ENCODE measurements at regions not wholly inside any gene's neighbourhood (a gene's known extent, or its start where the extent isn't known, plus 50 kb on each side); places are given as distances from the start of the nearest gene placed in this dataset.
"Not testable (repeated sequence)": the region's sequence is repeated elsewhere in the genome, so short reads cannot be mapped to it uniquely, and the experiment has no call there.

- no peak for DNase-seq (ENCODE audit: low read depth)
Measured at GRCh38 chr2:129467012-129467779, 512.3 kb upstream of the RAB6C start.

GRCh38 chr2:129467941-129468340 is 511.5 kb upstream of the RAB6C start:
- DNase-seq (ENCODE audit: low read depth), result no peak

DNA sequence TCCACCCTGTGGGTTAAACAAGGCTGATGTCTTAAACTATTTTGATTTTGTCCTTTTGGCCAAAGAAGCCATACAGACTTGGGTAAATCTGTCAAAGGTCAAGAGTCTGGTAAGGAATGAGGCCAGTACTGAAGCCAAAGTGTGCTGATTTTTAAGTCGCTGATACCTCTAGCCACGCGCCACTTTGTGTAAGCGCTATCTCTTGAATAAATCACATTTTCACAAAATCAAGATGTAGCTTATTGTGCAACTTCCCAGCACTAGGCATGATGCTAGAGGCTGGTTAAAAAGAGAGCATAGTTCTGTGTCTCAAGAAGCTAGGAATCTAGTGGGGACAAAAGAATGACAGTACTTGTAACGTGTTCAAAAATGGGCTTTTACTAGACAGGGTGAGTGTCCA is 510.6 kb upstream of the RAB6C start:
- DNase-seq (ENCODE audit: low read depth), result no peak

DNA sequence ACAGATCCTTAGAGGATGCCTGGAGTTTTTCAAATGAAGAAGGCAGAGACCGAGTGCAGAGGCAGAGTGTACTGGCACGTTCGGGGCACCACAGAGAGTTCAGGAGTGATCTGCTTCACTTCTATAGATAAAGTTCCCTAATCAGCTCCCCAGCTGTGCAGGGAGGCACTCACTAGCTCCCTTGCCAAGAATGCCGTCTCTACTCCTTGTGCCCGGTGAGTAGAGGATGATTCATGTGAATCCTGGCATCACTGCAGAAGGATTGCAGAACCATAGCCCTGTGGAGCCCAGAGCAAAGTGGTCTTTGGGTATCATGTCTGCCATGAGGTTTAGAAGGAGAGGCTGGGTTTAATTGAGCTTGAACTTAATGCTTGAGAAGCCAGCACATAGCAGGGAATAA is 510.1 kb upstream of the RAB6C start:
- DNase-seq (ENCODE audit: low read depth), result no peak

DNA sequence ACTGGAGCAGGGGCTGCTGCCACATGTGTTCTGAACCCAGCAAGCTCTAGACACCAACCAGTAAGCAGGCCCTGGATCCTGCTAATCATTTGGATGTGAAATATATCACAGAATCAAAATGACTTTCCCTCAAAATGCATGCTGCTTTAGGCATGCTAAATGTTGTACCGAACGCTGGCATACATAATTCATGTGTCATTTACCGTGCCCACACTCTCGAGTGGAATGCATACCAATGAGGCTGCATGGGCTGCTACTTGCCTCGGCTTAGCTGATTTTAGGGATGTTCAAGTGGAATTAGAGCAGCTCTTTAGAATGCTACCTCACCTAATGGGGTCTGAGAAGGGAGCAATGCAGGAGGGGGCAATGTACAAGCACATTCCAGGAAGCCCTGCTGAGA is 509.6 kb upstream of the RAB6C start:
- no peak for DNase-seq (ENCODE audit: low read depth)

DNA sequence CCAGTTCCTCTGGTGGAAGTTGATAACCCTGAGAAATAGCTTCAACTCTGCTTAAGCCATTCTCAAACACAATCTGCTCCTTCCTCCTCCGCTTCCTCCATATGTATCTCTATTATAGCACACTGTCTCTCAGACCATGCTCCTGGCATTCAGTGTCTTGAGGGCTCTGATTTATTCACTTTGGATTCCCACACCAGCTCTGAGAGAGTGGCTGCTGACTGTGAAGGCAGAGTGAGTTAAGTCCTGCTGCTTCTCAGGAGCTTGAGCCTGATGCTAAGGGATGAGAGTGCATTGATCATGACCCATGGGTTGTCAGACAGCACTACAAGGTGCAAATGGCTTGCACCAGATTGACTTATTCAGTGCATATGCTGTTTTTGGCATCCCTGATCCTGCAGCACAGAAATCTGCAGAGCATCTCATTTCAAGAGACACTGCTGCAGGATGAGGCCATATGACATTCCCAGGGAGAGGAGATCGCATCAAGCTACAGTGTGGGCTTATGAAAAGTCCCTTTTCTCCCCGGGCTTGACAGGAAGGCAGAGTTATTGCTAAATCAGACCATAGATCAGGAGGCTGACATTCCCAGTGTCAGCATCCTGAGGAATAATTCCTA is 500.5 kb upstream of the RAB6C start:
- DNase-seq (ENCODE audit: low read depth), result no peak

GRCh38 chr2:129479892-129480291 is 499.6 kb upstream of the RAB6C start:
- no peak for DNase-seq (ENCODE audit: low read depth)

DNA sequence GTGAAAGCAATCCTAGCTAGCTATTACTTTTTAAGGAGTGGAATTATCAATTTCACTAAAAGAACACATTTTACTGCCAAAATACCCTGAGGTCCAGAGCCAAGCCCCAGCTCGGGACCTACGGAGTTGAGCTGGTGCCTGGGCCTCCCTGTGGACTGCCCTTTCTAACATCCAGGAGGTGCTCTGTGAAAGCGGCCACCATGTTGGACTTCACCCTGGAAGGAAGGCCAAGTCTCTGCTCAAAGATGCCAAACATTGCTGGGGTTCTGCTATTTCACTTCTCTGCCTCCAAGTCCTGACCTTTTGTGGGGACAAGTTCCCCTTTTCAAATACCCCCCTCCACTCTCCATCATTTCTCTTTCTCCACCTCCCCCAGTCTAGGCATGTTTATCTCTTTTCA is 498.7 kb upstream of the RAB6C start:
- no peak for DNase-seq (ENCODE audit: low read depth)

- no peak for DNase-seq (ENCODE audit: low read depth)
Measured at GRCh38 chr2:129481306-129482219, 497.9 kb upstream of the RAB6C start.

DNA sequence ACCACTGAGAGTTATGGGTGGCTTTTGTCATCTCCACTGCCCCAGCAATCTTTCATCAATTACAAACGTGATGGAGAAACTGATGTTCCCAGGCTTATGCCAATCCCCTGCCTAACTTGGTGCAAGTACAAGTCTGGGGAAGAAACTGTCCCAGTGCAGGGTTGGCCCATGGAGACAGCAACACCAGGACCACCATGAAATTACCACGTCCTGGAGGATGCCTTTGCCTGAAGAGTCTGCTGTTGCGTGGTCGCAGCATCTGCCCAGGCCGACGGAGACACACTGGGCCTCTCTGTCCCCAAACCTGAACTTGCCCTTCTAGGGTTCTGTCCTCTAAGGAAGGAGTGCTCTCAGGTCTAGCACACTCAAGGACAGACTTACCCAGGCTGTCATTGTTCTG is 496.8 kb upstream of the RAB6C start:
- DNase-seq (ENCODE audit: low read depth), result no peak

DNA sequence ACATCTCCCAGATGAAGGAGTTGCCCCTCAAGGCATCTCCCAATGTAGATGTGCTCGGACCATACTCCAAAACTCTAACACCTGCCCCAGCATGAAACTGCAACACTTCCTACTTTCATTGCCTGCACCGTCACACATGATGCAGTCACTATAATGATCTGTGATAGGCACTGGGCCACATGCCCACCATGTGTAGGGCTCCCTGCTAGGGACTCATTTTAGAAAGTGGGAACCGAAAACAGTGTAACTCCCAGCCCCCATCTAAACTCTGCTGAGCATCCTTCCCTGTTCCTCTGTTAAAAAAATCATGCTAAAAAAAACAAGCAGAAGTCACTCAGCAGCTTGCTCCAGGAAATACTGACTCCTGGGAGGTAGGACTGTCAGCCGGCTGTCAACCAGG is 496.1 kb upstream of the RAB6C start:
- no peak for DNase-seq (ENCODE audit: low read depth)

DNA sequence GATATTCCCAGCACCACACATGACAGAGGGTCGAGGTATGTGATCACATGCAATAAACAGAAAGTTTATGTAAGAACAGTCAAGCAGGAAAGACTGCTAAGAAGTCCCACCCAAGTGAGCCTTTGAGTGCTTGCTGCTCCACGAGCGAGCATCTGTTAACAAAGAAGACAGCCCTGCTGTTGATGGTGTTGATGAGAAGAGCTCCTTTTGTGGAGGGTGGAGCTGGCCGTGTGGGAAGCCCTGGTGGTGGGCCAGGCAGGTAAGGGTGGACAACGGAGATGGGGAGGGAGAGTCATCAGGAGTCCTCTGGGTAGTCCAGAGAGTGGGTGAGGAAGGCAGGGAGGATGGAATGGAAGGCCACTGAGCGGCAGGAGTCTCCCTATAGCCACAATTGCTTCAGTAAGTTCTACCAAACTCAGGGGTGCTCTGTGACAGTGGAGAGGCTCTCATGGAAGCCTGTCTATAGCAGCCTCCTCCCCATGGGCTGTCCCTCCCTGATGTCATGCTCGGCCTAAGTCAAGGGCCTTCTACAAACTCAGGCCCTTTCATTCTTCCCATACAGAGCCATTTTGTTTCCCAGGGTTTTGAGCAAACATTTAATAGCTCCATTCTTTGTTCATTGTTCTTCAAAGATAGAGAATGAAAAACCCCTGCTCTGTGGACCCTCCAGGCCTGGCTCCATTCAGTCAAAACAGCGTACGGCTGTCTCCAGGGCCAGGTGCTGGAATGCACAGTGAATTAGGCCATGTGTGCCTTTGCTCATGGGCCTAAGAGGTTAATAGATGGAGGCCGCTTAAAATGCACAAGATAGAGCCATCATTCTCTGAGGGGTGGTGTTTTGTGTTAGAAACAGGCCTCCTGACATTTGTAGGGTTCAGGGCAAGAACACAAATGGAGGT is 494.2 kb upstream of the RAB6C start:
- no peak for DNase-seq (ENCODE audit: low read depth)

- no peak for DNase-seq (ENCODE audit: low read depth)
Measured at GRCh38 chr2:129488376-129488775, 491.1 kb upstream of the RAB6C start.

DNA sequence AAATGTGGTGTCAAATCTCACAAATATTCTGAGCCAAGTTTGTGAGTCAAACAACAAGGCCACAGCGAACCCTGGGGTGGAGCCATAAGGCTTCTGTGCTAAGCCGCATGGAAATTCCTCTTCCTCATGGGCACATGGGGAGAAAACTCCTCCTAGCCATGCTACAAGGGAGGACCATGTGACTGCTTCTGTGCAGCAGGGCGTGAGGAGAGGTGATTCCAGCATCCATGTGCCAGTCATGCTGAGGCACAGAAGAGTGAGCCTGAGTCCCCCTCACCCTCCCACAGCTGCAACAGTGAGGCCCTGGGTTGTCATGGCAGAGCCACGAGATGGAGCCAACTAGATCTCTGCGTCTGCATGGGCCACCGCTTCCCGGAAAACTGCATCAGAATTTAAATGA is 488.8 kb upstream of the RAB6C start:
- no peak for DNase-seq (ENCODE audit: low read depth)

DNA sequence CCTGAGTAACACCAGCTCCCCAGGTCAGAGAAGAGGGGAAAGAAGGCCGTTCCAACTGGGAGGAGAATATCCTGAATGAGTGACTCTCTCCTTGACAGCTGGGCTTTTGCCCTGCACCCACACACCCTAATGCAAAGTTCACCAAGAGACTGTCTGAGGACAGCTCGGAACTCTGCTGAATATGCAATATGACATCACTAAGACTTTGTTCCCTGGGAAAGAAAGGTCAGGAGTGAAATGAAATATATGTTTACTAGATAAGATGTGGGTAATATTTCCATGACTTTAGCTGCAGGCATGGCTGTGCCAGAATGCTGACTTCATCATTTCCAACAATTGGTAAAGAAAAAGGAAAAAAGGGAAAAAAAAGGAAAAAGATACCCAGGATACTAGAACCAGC is 488.2 kb upstream of the RAB6C start:
- DNase-seq (ENCODE audit: low read depth), result no peak

GRCh38 chr2:129492548-129492947 is 486.9 kb upstream of the RAB6C start:
- no peak for DNase-seq (ENCODE audit: low read depth)

GRCh38 chr2:129499747-129500146 is 479.7 kb upstream of the RAB6C start:
- DNase-seq (ENCODE audit: low read depth), result no peak

DNA sequence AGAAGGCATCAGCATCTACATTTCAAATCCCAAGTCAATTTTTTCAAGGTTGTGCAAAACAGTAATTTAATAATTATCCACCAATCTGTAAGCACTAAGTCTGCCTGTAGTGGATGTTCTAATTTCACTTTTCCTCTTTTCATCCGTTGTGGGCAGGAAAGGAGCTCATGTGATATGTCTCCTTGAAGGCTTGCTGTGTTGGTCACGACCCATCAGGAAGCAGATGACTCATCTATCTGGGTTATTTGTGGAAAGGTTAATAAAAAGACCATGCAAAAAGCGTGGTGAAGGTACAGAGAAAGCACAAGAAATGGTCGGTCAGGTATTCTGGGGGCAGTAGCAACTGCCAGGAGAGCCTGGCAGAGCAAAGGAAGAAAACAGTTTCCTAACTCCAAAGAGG is 476.7 kb upstream of the RAB6C start:
- DNase-seq (ENCODE audit: low read depth), result no peak

DNA sequence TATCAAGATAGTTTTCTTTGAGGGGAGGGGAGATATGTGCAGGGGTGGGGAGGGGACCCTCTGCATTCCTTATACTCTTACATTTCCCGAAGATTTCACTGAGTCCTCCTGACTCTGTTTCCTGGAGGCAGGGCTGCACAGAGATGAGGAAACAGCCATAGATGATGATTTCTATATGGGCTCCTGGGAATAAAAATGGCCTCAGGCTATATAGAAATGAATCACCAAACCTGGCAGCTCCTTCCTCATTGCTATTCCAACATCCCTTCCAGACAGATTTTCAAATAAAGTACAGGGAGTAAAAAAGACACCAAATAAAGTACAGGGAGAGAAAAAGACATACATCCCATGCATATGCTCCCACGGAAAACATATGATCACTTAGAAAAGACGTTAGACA is 474.8 kb upstream of the RAB6C start:
- no peak for DNase-seq (ENCODE audit: low read depth)

- no peak for DNase-seq (ENCODE audit: low read depth)
Measured at GRCh38 chr2:129518937-129519336, 460.5 kb upstream of the RAB6C start.

- DNase-seq (ENCODE audit: low read depth), result not testable (repeated sequence)
Measured at GRCh38 chr2:129532158-129532557, 447.3 kb upstream of the RAB6C start.

- no peak for DNase-seq (ENCODE audit: low read depth)
Measured at GRCh38 chr2:129548880-129549279, 430.6 kb upstream of the RAB6C start.

Data from non-pigmented ciliary epithelial cell (primary cell).